Spleen (tissue), 7 donors: ENCODE measurements at regions not wholly inside any gene's neighbourhood (a gene's known extent, or its start where the extent isn't known, plus 50 kb on each side); places are given as distances from the start of the nearest gene placed in this dataset.

Source experiments
- CTCF ChIP-seq, 11 experiments: fragments of 200-600 bp in 7 of 11; fragments of 450-650 bp in 4 of 11; sonication (generic) in 4 of 11; IDR thresholded peaks in 8 of 11; conservative IDR thresholded peaks in 3 of 11; 1 replicate in 7 of 11; 2 replicates in 4 of 11; pipeline versions ENCODE4 v1.4.0 to v1.8.0; 2016 to 2021; ENCODE audit warnings: antibody characterized with exemption in 11 of 11, inconsistent platforms in 4 of 11, mild to moderate bottlenecking in 1 of 11
- POLR2A ChIP-seq, 3 donors: fragments of 450-650 bp; IDR thresholded peaks; one replicate each; pipeline ENCODE4 v1.5.1; 2017; ENCODE audit warnings: antibody characterized with exemption in 3 of 3, mild to moderate bottlenecking in 1 of 3
- POLR2AphosphoS5 ChIP-seq, 3 donors: sonication (generic); formaldehyde crosslinking; IDR thresholded peaks; one replicate each; pipeline ENCODE4 v1.5.1; 2017; ENCODE audit warnings: antibody characterized with exemption in 3 of 3
- donor health status: DM: no; HTN: no; CAD: no; lungs with moderate emphysema.
- donor health status: DM: no; HTN: no; CAD: no.
- donor health status: DM: no; HTN: no; CAD: no.

DNA sequence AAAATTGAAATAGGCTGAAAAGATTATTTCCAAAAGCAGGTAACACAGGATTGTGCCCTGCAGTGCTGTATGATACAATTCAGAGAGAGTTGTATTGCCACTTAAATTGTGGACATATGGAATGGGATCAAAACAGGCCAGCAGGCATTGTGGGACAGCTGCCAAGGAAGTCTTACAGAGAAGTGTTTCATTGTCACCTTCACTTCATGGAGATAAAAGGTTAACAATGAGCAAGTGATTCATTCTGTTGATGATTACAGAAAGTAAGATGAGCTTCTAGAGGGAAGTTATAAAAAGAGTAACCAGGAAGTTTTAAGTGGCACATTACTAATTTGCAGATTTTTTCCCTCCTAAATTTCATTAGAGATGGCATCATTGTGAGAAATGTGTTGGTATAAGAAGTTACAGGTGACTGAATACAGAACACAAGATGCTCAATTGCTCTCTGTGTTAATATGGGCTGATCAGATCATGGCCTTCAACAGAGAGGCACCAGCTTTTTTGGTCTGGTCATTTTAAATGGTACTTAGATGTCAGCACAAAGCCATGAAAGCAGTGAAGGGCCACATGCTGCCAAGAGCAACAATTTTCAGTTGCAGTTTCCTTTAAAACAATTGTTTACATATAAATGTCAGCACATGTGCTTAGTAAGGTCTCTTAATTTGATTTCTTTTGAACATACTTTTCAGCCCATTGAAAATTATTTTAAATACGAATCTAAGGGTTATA lies 402.5 kb upstream of the FKBP1C start:
- TF ChIP-seq CTCF (IDR thresholded peaks at IDR 0.05 in 8 of 11, conservative IDR thresholded peaks at IDR 0.05 in 3 of 11): no peak
- TF ChIP-seq POLR2A (IDR thresholded peaks at IDR 0.05): no peak
- no peak for TF ChIP-seq POLR2AphosphoS5 (IDR thresholded peaks at IDR 0.05)
